GM19043 (cell line): ENCODE measurements at regions not wholly inside any gene's neighbourhood (a gene's known extent, or its start where the extent isn't known, plus 50 kb on each side); places are given as distances from the start of the nearest gene placed in this dataset.

Experiments used
- ATAC-seq: cut with Tn5 transposase; IDR thresholded peaks from one replicate; pipeline ENCODE4 v1.9.1; 2021; ENCODE audit warnings: low read depth; ENCODE audit not compliant: unreplicated experiment

GRCh38 chr2:51258301-51258700 is 226.4 kb upstream of the NRXN1 start:
- no peak for ATAC-seq

GRCh38 chr2:51256736-51257135 is 224.8 kb upstream of the NRXN1 start:
- ATAC-seq, result no peak

GRCh38 chr2:51251356-51251755 is 219.4 kb upstream of the NRXN1 start:
- ATAC-seq, result no peak

- no peak for ATAC-seq
These were observed 215.4 kb upstream of the NRXN1 start for GRCh38 chr2:51247252-51247805.

GRCh38 chr2:51243892-51244535 is 212.1 kb upstream of the NRXN1 start:
- no peak for ATAC-seq

- ATAC-seq, result no peak
These were observed 205.8 kb upstream of the NRXN1 start for GRCh38 chr2:51237626-51238271.

GRCh38 chr2:51232027-51232426 is 200.1 kb upstream of the NRXN1 start:
- no peak for ATAC-seq

- no peak for ATAC-seq
These were observed 199.1 kb upstream of the NRXN1 start for GRCh38 chr2:51231071-51231470.

- ATAC-seq, result no peak
These were observed 193.4 kb upstream of the NRXN1 start for GRCh38 chr2:51225377-51225776.

- no peak for ATAC-seq
These were observed 192.9 kb upstream of the NRXN1 start for GRCh38 chr2:51224790-51225189.

- no peak for ATAC-seq
These were observed 190.2 kb upstream of the NRXN1 start for GRCh38 chr2:51222106-51222505.

- ATAC-seq, result no peak
These were observed 188.7 kb upstream of the NRXN1 start for GRCh38 chr2:51220606-51221005.

GRCh38 chr2:51220080-51220479 is 188.1 kb upstream of the NRXN1 start:
- ATAC-seq, result no peak

GRCh38 chr2:51219468-51219867 is 187.5 kb upstream of the NRXN1 start:
- no peak for ATAC-seq

- no peak for ATAC-seq
These were observed 186.1 kb upstream of the NRXN1 start for GRCh38 chr2:51218047-51218446.

- ATAC-seq, result no peak
These were observed 181.9 kb upstream of the NRXN1 start for GRCh38 chr2:51213826-51214225.

- ATAC-seq, result peak; percentile 54
These were observed 180.4 kb upstream of the NRXN1 start for GRCh38 chr2:51212374-51212773.

GRCh38 chr2:51208521-51208920 is 176.6 kb upstream of the NRXN1 start:
- ATAC-seq, result no peak

- ATAC-seq, result no peak
These were observed 169.4 kb upstream of the NRXN1 start for GRCh38 chr2:51201295-51201694.

- no peak for ATAC-seq
These were observed 162.7 kb upstream of the NRXN1 start for GRCh38 chr2:51194656-51195055.

GRCh38 chr2:51170273-51170672 is 138.3 kb upstream of the NRXN1 start:
- no peak for ATAC-seq
